CD14-positive monocyte (primary cell): ENCODE measurements at regions not wholly inside any gene's neighbourhood (a gene's known extent, or its start where the extent isn't known, plus 50 kb on each side); places are given as distances from the start of the nearest gene placed in this dataset.

Experiments used
- DNase-seq, 3 donors: peaks; one replicate each; pipeline ENCODE4 v3.0.0-alpha.2; 2011 to 2022
- H2AFZ ChIP-seq: 2 replicates; pipeline ENCODE4 v1.6.0; 2012; ENCODE audit warnings: mild to moderate bottlenecking, low read depth, low read length, inconsistent platforms; ENCODE audit not compliant: insufficient read depth, poor library complexity, severe bottlenecking
- H3K27ac ChIP-seq, 2 donors: 1 replicate in 1 of 2; 2 replicates in 1 of 2; pipeline ENCODE4 v1.5.1; 2012 to 2013; ENCODE audit warnings: low read length in 2 of 2, control low read depth in 1 of 2, inconsistent platforms in 1 of 2, low read depth in 1 of 2, mild to moderate bottlenecking in 1 of 2
- H3K27me3 ChIP-seq, 2 donors: one replicate each; pipeline versions ENCODE4 v1.6.0 to v1.6.1; 2011 to 2013; ENCODE audit warnings: low read length in 2 of 2; ENCODE audit not compliant: control insufficient read depth in 2 of 2, insufficient read depth in 2 of 2
- H3K36me3 ChIP-seq, 2 donors: replicated peaks in 1 of 2; 1 replicate in 1 of 2; 2 replicates in 1 of 2; pipeline versions ENCODE4 v1.5.1 to v1.6.1; 2012 to 2013; ENCODE audit warnings: low read length in 2 of 2, control low read depth in 1 of 2, inconsistent platforms in 1 of 2, mild to moderate bottlenecking in 1 of 2; ENCODE audit not compliant: insufficient read depth in 2 of 2, control insufficient read depth in 1 of 2
- H3K4me1 ChIP-seq, 2 donors: 1 replicate in 1 of 2; 2 replicates in 1 of 2; pipeline versions ENCODE4 v1.5.1 to v1.6.1; 2012 to 2013; ENCODE audit warnings: low read length in 2 of 2, control low read depth in 1 of 2, inconsistent platforms in 1 of 2, mild to moderate bottlenecking in 1 of 2, moderate library complexity in 1 of 2; ENCODE audit not compliant: insufficient read depth in 2 of 2, control insufficient read depth in 1 of 2
- H3K4me2 ChIP-seq: replicated peaks from 2 replicates; pipeline ENCODE3; 2012; ENCODE audit warnings: low read length, moderate library complexity, mild to moderate bottlenecking; ENCODE audit not compliant: poor library complexity, severe bottlenecking; ENCODE audit errors: extremely low read depth
- H3K4me3 ChIP-seq, 3 experiments: fragments of 200-600 bp in 1 of 3; sonication (generic) in 1 of 3; replicated peaks in 1 of 3; 1 replicate in 2 of 3; 2 replicates in 1 of 3; pipeline ENCODE4 v1.5.1; 2011 to 2013; ENCODE audit warnings: low read length in 3 of 3, mild to moderate bottlenecking in 3 of 3, control low read depth in 2 of 3, low read depth in 2 of 3, inconsistent platforms in 1 of 3, moderate library complexity in 1 of 3
- H3K79me2 ChIP-seq: 2 replicates; pipeline ENCODE4 v1.6.0; 2012; ENCODE audit warnings: mild to moderate bottlenecking, control low read depth, inconsistent platforms, low read length, moderate library complexity; ENCODE audit not compliant: insufficient read depth
- H3K9ac ChIP-seq: 2 replicates; pipeline ENCODE4 v1.6.0; 2017; ENCODE audit warnings: low read length, mild to moderate bottlenecking; ENCODE audit not compliant: insufficient read depth, poor library complexity, severe bottlenecking
- H3K9me3 ChIP-seq, 2 donors: replicated peaks in 1 of 2; 1 replicate in 1 of 2; 2 replicates in 1 of 2; pipeline versions ENCODE4 v1.5.1 to v1.6.1; 2012 to 2013; ENCODE audit warnings: low read length in 2 of 2, control low read depth in 1 of 2; ENCODE audit not compliant: control insufficient read depth in 1 of 2, insufficient read depth in 1 of 2
- H4K20me1 ChIP-seq: 2 replicates; pipeline ENCODE4 v1.6.0; 2012; ENCODE audit warnings: mild to moderate bottlenecking, low read length, control low read depth, moderate library complexity; ENCODE audit not compliant: insufficient read depth
- H3K27ac Mint-ChIP-seq, 7 donors: one replicate each; pipeline ENCODE4 v1.8.0; 2020; ENCODE audit warnings: mild to moderate bottlenecking in 7 of 7, mixed read lengths in 7 of 7, moderate library complexity in 6 of 7, inconsistent platforms in 2 of 7
- H3K27me3 Mint-ChIP-seq, 3 donors: one replicate each; pipeline ENCODE4 v1.8.0; 2021 to 2022; ENCODE audit warnings: low read depth in 3 of 3, mild to moderate bottlenecking in 3 of 3, mixed read lengths in 3 of 3, moderate library complexity in 3 of 3, inconsistent platforms in 1 of 3
- H3K36me3 Mint-ChIP-seq, 2 donors: one replicate each; pipeline ENCODE4 v1.8.0; 2020; ENCODE audit warnings: mixed read lengths in 2 of 2, inconsistent platforms in 1 of 2, mild to moderate bottlenecking in 1 of 2
- H3K4me1 Mint-ChIP-seq: one replicate; pipeline ENCODE4 v1.8.0; 2020; ENCODE audit warnings: mild to moderate bottlenecking, mixed read lengths
- H3K4me3 Mint-ChIP-seq, 2 donors: one replicate each; pipeline ENCODE4 v1.8.0; 2020; ENCODE audit warnings: mild to moderate bottlenecking in 2 of 2, mixed read lengths in 2 of 2, moderate library complexity in 1 of 2
- H3K9me3 Mint-ChIP-seq, 7 donors: one replicate each; pipeline ENCODE4 v1.8.0; 2020 to 2022; ENCODE audit warnings: mixed read lengths in 7 of 7, mild to moderate bottlenecking in 6 of 7, moderate library complexity in 6 of 7, inconsistent platforms in 2 of 7
- CTCF ChIP-seq: fragments of 200-600 bp; IDR thresholded peaks from one replicate; pipeline ENCODE4 v1.8.0; 2022; ENCODE audit warnings: antibody characterized with exemption, mild to moderate bottlenecking
- WGBS: methylation state at CpG from one replicate; pipeline ENCODE4 v1.1.5; 2013; ENCODE audit warnings: missing lambda C conversion rate; ENCODE audit not compliant: insufficient coverage; 5-methylcytosine and 5-hydroxymethylcytosine counted together
- intact Hi-C, 2 donors: fragments of 100-400 bp; cut with micrococcal nuclease; formaldehyde crosslinking; loops; one replicate each; pipeline versions ENCODE4 v1.15.0 to v1.15.1; 2023

- no peaks in the 10 kb centered on the region for H3K79me2 ChIP-seq
- no peaks in the 10 kb centered on the region for H3K36me3 Mint-ChIP-seq
- H3K4me1 Mint-ChIP-seq = no peaks in the 10 kb centered on the region
- WGBS = 100% methylated on average over 1 of the region's 4 CpGs
- no peak overlapping the region for H3K4me3 ChIP-seq
- peaks cover 2 to 15% (median 3%) of the 10 kb centered on the region in 7 donors for H3K9me3 Mint-ChIP-seq
- no peak overlapping the region for H3K27ac ChIP-seq
- H3K9me3 ChIP-seq = no peaks in the 10 kb centered on the region
- H3K27me3 Mint-ChIP-seq = peaks cover 4 to 12% (median 4%) of the 10 kb centered on the region in 3 donors
- no peak for TF ChIP-seq CTCF
- no peak overlapping the region for H2AFZ ChIP-seq
- no peak overlapping the region for H3K27ac Mint-ChIP-seq
- no peaks in the 10 kb centered on the region for H3K36me3 ChIP-seq
- H3K4me1 ChIP-seq = no peaks in the 10 kb centered on the region
- DNase-seq = no peak
- intact Hi-C loops = no loop called here
- H3K4me3 Mint-ChIP-seq = no peak overlapping the region
- H3K9ac ChIP-seq = no peak overlapping the region
- no peaks in the 10 kb centered on the region for H3K27me3 ChIP-seq
- H4K20me1 ChIP-seq = no peaks in the 10 kb centered on the region
- no peak overlapping the region for H3K4me2 ChIP-seq
These were observed 59.3 kb upstream of the WNT7A start for GRCh38 chr3:13939206-13939605.

- Histone ChIP-seq H3K4me3 (no peak overlapping the region), H3K9ac (no peak overlapping the region), H3K36me3 (no peaks in the 10 kb centered on the region), H3K79me2 (no peaks in the 10 kb centered on the region), H3K4me2 (no peak overlapping the region), H3K27ac (no peak overlapping the region), H3K27me3 (peaks cover 0 to 8% of the 10 kb centered on the region in 2 donors), H2AFZ (no peak overlapping the region), H3K9me3 (peaks cover 4 to 13% of the 10 kb centered on the region in 2 donors), H3K4me1 (no peaks in the 10 kb centered on the region), H4K20me1 (no peaks in the 10 kb centered on the region)
- no peak overlapping the region for H3K4me3 Mint-ChIP-seq
- H3K27me3 Mint-ChIP-seq = peaks cover 10 to 28% (median 12%) of the 10 kb centered on the region in 3 donors
- DNase-seq = no peak
- no peak for TF ChIP-seq CTCF
- no CpG with 5 or more reads among the region's 5 CpGs for WGBS
- H3K27ac Mint-ChIP-seq = no peak overlapping the region
- H3K36me3 Mint-ChIP-seq = peaks cover 0 to 4% of the 10 kb centered on the region in 2 donors
- intact Hi-C loops = no loop called here
- peaks cover 4% of the 10 kb centered on the region for H3K4me1 Mint-ChIP-seq
- peaks cover 11 to 21% (median 12%) of the 10 kb centered on the region in 7 donors for H3K9me3 Mint-ChIP-seq
These were observed 57.3 kb upstream of the WNT7A start for GRCh38 chr3:13937131-13937530.
